SK-N-SH (cell line): ENCODE measurements at regions not wholly inside any gene's neighbourhood (a gene's known extent, or its start where the extent isn't known, plus 50 kb on each side); places are given as distances from the start of the nearest gene placed in this dataset.
A peak's percentile ranks its signal among the peaks of the same experiment; 100 is the strongest.

Source experiments
- CTCF ChIA-PET: fragments of 300-600, 350-600 bp; formaldehyde crosslinking; extraction: SDS; loops from one replicate; lab custom pipeline; 2021; lab: Yijun Ruan, JAX
- POLR2A ChIA-PET: fragments of 350-600 bp; sonication (Branson Sonifier 250); formaldehyde crosslinking; extraction: SDS; loops from one replicate; lab custom pipeline; 2020; ENCODE audit warnings: antibody characterized with exemption, inconsistent platforms; lab: Yijun Ruan, JAX
- DNase-seq: peaks from one replicate; pipeline ENCODE4 v3.0.0; 2012
- H2AFZ ChIP-seq: fragments of 200-600 bp; sonication (generic); 2 replicates; pipeline ENCODE4 v1.8.1; 2016; ENCODE audit warnings: antibody characterized with exemption, mild to moderate bottlenecking, low read depth
- H3F3A ChIP-seq: fragments of 200-600 bp; sonication (generic); replicated peaks from 2 replicates; pipeline ENCODE3; 2016; ENCODE audit warnings: antibody characterized with exemption, mild to moderate bottlenecking; ENCODE audit not compliant: insufficient read depth
- H3K27ac ChIP-seq, 2 experiments: fragments of 200-500 bp in 1 of 2; fragments of 200-600 bp in 1 of 2; sonication (Bioruptor generic) in 1 of 2; sonication (generic), shearing (Covaris generic) in 1 of 2; 2 replicates each; pipeline versions ENCODE4 v1.5.1 to v1.6.1; 2014 to 2016; ENCODE audit warnings: low read depth in 2 of 2, inconsistent platforms in 1 of 2, low read length in 1 of 2, mild to moderate bottlenecking in 1 of 2, mixed read lengths in 1 of 2
- H3K27me3 ChIP-seq: fragments of 200-600 bp; sonication (generic), shearing (Covaris generic); 2 replicates; pipeline ENCODE4 v1.6.1; 2016; ENCODE audit warnings: mixed run types; ENCODE audit not compliant: insufficient read depth
- H3K36me3 ChIP-seq, 2 experiments: fragments of 200-500 bp in 1 of 2; fragments of 200-600 bp in 1 of 2; sonication (Bioruptor generic) in 1 of 2; sonication (generic) in 1 of 2; replicated peaks in 1 of 2; 2 replicates each; pipeline versions ENCODE3 to v1.5.1; 2014 to 2016; ENCODE audit warnings: low read length in 1 of 2, mild to moderate bottlenecking in 1 of 2; ENCODE audit not compliant: insufficient read depth in 2 of 2, control insufficient read depth in 1 of 2
- H3K4me1 ChIP-seq, 2 experiments: fragments of 200-500 bp in 1 of 2; fragments of 200-600 bp in 1 of 2; sonication (Bioruptor generic) in 1 of 2; sonication (generic), shearing (Covaris generic) in 1 of 2; 2 replicates each; pipeline versions ENCODE4 v1.5.1 to v1.6.1; 2014 to 2016; ENCODE audit warnings: low read depth in 1 of 2, low read length in 1 of 2, mixed run types in 1 of 2; ENCODE audit not compliant: insufficient read depth in 2 of 2, control insufficient read depth in 1 of 2
- H3K4me2 ChIP-seq: fragments of 200-600 bp; sonication (generic), shearing (Covaris generic); 2 replicates; pipeline ENCODE4 v1.6.1; 2017; ENCODE audit warnings: mixed run types
- H3K4me3 ChIP-seq, 2 experiments: fragments of 200-500 bp in 1 of 2; fragments of 200-600 bp in 1 of 2; sonication (Bioruptor generic) in 1 of 2; sonication (generic), shearing (Covaris generic) in 1 of 2; 2 replicates each; pipeline versions ENCODE4 v1.5.1 to v1.8.1; 2014 to 2016; ENCODE audit warnings: low read depth in 2 of 2, inconsistent platforms in 1 of 2, low read length in 1 of 2, mild to moderate bottlenecking in 1 of 2, mixed read lengths in 1 of 2, moderate library complexity in 1 of 2
- H3K79me2 ChIP-seq: fragments of 200-600 bp; sonication (generic); 2 replicates; pipeline ENCODE4 v1.8.1; 2017; ENCODE audit warnings: mild to moderate bottlenecking; ENCODE audit not compliant: insufficient read depth
- H3K9ac ChIP-seq: fragments of 200-600 bp; sonication (generic); 2 replicates; pipeline ENCODE4 v1.6.1; 2017; ENCODE audit warnings: mixed run types
- H3K9me2 ChIP-seq: fragments of 200-600 bp; sonication (generic); 2 replicates; pipeline ENCODE4 v1.6.1; 2017; ENCODE audit warnings: mixed run types
- H3K9me3 ChIP-seq: fragments of 200-600 bp; sonication (generic); 2 replicates; pipeline ENCODE4 v1.6.1; 2017; ENCODE audit warnings: mixed run types, mild to moderate bottlenecking, moderate library complexity
- H4K20me1 ChIP-seq: fragments of 200-600 bp; sonication (generic); 2 replicates; pipeline ENCODE4 v1.6.1; 2017; ENCODE audit warnings: mild to moderate bottlenecking, mixed run types; ENCODE audit not compliant: insufficient read depth
- CTCF ChIP-seq: fragments of 200-600 bp; sonication (generic); IDR thresholded peaks from 2 replicates; pipeline ENCODE4 v1.6.1; 2017; ENCODE audit warnings: antibody characterized with exemption, mild to moderate bottlenecking, moderate library complexity
- FOXJ3 ChIP-seq: sonication (generic); formaldehyde crosslinking; IDR thresholded peaks from 2 replicates; pipeline ENCODE4 v1.5.1; 2020; ENCODE audit warnings: mild to moderate bottlenecking, missing genetic modification reagents
- GABPA ChIP-seq: IDR thresholded peaks from 2 replicates; pipeline ENCODE4 v1.4.0; 2012; ENCODE audit warnings: low read depth, mild to moderate bottlenecking
- MAX ChIP-seq: IDR thresholded peaks from 2 replicates; pipeline ENCODE4 v1.4.0; 2012; ENCODE audit warnings: low read depth
- MXI1 ChIP-seq: IDR thresholded peaks from 2 replicates; pipeline ENCODE4 v1.6.1; 2012; ENCODE audit warnings: mild to moderate bottlenecking, low read depth, low read length, improper control_type of control experiment
- NRF1 ChIP-seq: IDR thresholded peaks from 2 replicates; pipeline ENCODE4 v1.6.1; 2012; ENCODE audit warnings: low read depth, mild to moderate bottlenecking, low read length
- RAD21 ChIP-seq: IDR thresholded peaks from 2 replicates; pipeline ENCODE4 v1.6.1; 2012; ENCODE audit warnings: mild to moderate bottlenecking, low read length
- RCOR1 ChIP-seq: fragments of 150-350 bp; IDR thresholded peaks from 2 replicates; pipeline ENCODE4 v1.6.1; 2017; ENCODE audit warnings: antibody characterized with exemption, low read length
- SIN3A ChIP-seq: IDR thresholded peaks from 2 replicates; pipeline ENCODE4 v1.6.1; 2012; ENCODE audit warnings: low read depth, mild to moderate bottlenecking, low read length, moderate library complexity, borderline replicate concordance
- TAF1 ChIP-seq: IDR thresholded peaks from 2 replicates; pipeline ENCODE4 v1.6.1; 2012; ENCODE audit warnings: low read depth, mild to moderate bottlenecking, low read length, moderate library complexity, borderline replicate concordance
- USF1 ChIP-seq: IDR thresholded peaks from 2 replicates; pipeline ENCODE4 v1.4.0; 2012; ENCODE audit warnings: low read depth, borderline replicate concordance
- YY1 ChIP-seq: IDR thresholded peaks from 2 replicates; pipeline ENCODE4 v1.4.0; 2012; ENCODE audit warnings: low read depth, mild to moderate bottlenecking
- ZBTB33 ChIP-seq: IDR thresholded peaks from 2 replicates; pipeline ENCODE4 v1.4.0; 2012; ENCODE audit warnings: low read depth, borderline replicate concordance
- WGBS: methylation state at CpG from one replicate; pipeline ENCODE4 v1.1.6; 2017; ENCODE audit warnings: low lambda C conversion rate; 5-methylcytosine and 5-hydroxymethylcytosine counted together

DNA sequence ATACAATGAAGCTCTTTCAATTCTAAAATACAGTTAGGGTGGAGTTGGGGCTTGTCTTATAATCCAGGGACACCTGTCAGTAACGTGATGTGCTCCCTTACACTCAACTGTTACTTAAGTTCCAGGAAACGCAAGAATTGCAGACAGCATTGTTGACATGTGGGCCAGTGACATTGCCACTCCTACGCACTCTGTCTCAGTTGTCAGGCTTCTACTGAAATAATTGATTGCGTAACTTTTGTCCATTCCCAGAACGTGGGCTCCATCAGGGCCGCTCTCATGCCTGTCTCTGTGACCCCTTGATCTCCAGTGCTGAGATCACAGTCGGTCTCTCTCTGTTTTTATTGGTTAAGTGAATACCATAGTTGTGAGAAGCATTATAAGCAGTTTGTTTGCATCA lies 487.8 kb downstream of the GALR1 start:
- POLR2A ChIA-PET: no interaction called here
- no peaks in the 10 kb centered on the region for H3K4me1 ChIP-seq
- DNase-seq: no peak
- no peak overlapping the region for H3K27ac ChIP-seq
- no peaks in the 10 kb centered on the region for H3K27me3 ChIP-seq
- H3K79me2 ChIP-seq: no peaks in the 10 kb centered on the region
- no peak overlapping the region for H3K4me2 ChIP-seq
- no peak overlapping the region for H3K4me3 ChIP-seq
- CTCF ChIA-PET: no interaction called here
- H4K20me1 ChIP-seq: no peaks in the 10 kb centered on the region
- 13% methylated on average over 6 of the region's 7 CpGs for WGBS
- H3K9ac ChIP-seq: no peak overlapping the region
- TF ChIP-seq SIN3A: no peak
- no peak overlapping the region for H2AFZ ChIP-seq
- H3K9me3 ChIP-seq: no peaks in the 10 kb centered on the region
- H3K36me3 ChIP-seq: no peaks in the 10 kb centered on the region
- no peaks in the 10 kb centered on the region for H3F3A ChIP-seq
- H3K9me2 ChIP-seq: no peaks in the 10 kb centered on the region

GRCh38 chr18:77749089-77749488 lies 499.4 kb downstream of the GALR1 start:
- no peaks in the 10 kb centered on the region for H3K27me3 ChIP-seq
- peak; percentile 53 for DNase-seq
- H4K20me1 ChIP-seq: no peaks in the 10 kb centered on the region
- no peak overlapping the region for H3K27ac ChIP-seq
- no peak overlapping the region for H3K9ac ChIP-seq
- no peaks in the 10 kb centered on the region for H3K36me3 ChIP-seq
- no peak overlapping the region for H2AFZ ChIP-seq
- 3% methylated on average over 6 of the region's 6 CpGs for WGBS
- no peaks in the 10 kb centered on the region for H3K4me1 ChIP-seq
- H3K4me3 ChIP-seq: no peak overlapping the region
- H3K9me2 ChIP-seq: no peaks in the 10 kb centered on the region
- no peaks in the 10 kb centered on the region for H3K9me3 ChIP-seq
- no peak overlapping the region for H3K4me2 ChIP-seq
- no peaks in the 10 kb centered on the region for H3F3A ChIP-seq
- H3K79me2 ChIP-seq: no peaks in the 10 kb centered on the region
- TF ChIP-seq FOXJ3 (no peak), RAD21 (peak; percentile 26; the same call in 1 of the 2 replicates), CTCF (peak; percentile 45)
- TF ChIP-seq, all 33 proteins: peak for 2
- CTCF ChIA-PET: interaction anchor here (0.8 to 2.1 kb wide), 9 partner anchors 9 to 1237 kb away, joined by 3 to 8 read pairs (median 3); no protein-coding TSS in a partner anchor
- POLR2A ChIA-PET: no interaction called here

- CTCF ChIA-PET: interaction anchor here (0.8 to 2.1 kb wide), 7 partner anchors 8 to 1236 kb away, joined by 3 to 8 read pairs (median 4); no protein-coding TSS in a partner anchor
- TF ChIP-seq USF1: no peak
- TF ChIP-seq FOXJ3: no peak
- no peak for TF ChIP-seq ZBTB33
- TF ChIP-seq GABPA: no peak
- TF ChIP-seq YY1: no peak
- TF ChIP-seq MAX: no peak
- no peak for TF ChIP-seq CTCF
- no peak for TF ChIP-seq MXI1
- no peak for TF ChIP-seq NRF1
- TF ChIP-seq RCOR1: no peak
- TF ChIP-seq TAF1: no peak
Observed at GRCh38 chr18:77750006-77750405, 500.4 kb downstream of the GALR1 start.

More at GRCh38 chr18:77750006-77750405, 500.4 kb downstream of the GALR1 start:
- Histone ChIP-seq H3K9me2 (no peaks in the 10 kb centered on the region), H3K27me3 (no peaks in the 10 kb centered on the region), H3K4me1 (no peaks in the 10 kb centered on the region), H4K20me1 (no peaks in the 10 kb centered on the region), H3K9ac (no peak overlapping the region), H2AFZ (no peak overlapping the region), H3K9me3 (no peaks in the 10 kb centered on the region), H3F3A (no peaks in the 10 kb centered on the region), H3K79me2 (no peaks in the 10 kb centered on the region), H3K36me3 (no peaks in the 10 kb centered on the region), H3K4me2 (no peak overlapping the region), H3K27ac (no peak overlapping the region), H3K4me3 (no peak overlapping the region)
- WGBS: 21% methylated on average over 7 of the region's 7 CpGs
- POLR2A ChIA-PET: no interaction called here
- DNase-seq: no peak
